ENCODE measurements at regions not wholly inside any gene's neighbourhood (a gene's known extent, or its start where the extent isn't known, plus 50 kb on each side); places are given as distances from the start of the nearest gene placed in this dataset.

- no peak for TF ChIP-seq REST (IDR thresholded peaks at IDR 0.05; ENCODE audit: insufficient read depth in 1 of 2, low read depth in 2 of 2, low read length in 2 of 2)
- no peak for TF ChIP-seq POLR2AphosphoS5 (IDR thresholded peaks at IDR 0.05; ENCODE audit: low read depth, low read length)
- TF ChIP-seq SIN3A (IDR thresholded peaks at IDR 0.05; ENCODE audit: borderline replicate concordance, insufficient read depth, low read length), result no peak
- TF ChIP-seq TAF1 (IDR thresholded peaks at IDR 0.05; ENCODE audit: borderline replicate concordance, insufficient read depth, low read length), result no peak
Measured at GRCh38 chr21:21997390-21998333, 999.5 kb downstream of the NCAM2 start.
